GM19468 (cell line): ENCODE measurements at regions not wholly inside any gene's neighbourhood (a gene's known extent, or its start where the extent isn't known, plus 50 kb on each side); places are given as distances from the start of the nearest gene placed in this dataset.

Source experiments
- ATAC-seq: cut with Tn5 transposase; IDR thresholded peaks from one replicate; pipeline ENCODE4 v1.9.1; 2021; ENCODE audit warnings: mild to moderate bottlenecking, moderate library complexity, moderate number of reproducible peaks; ENCODE audit not compliant: unreplicated experiment; ENCODE audit errors: extremely low read depth

DNA sequence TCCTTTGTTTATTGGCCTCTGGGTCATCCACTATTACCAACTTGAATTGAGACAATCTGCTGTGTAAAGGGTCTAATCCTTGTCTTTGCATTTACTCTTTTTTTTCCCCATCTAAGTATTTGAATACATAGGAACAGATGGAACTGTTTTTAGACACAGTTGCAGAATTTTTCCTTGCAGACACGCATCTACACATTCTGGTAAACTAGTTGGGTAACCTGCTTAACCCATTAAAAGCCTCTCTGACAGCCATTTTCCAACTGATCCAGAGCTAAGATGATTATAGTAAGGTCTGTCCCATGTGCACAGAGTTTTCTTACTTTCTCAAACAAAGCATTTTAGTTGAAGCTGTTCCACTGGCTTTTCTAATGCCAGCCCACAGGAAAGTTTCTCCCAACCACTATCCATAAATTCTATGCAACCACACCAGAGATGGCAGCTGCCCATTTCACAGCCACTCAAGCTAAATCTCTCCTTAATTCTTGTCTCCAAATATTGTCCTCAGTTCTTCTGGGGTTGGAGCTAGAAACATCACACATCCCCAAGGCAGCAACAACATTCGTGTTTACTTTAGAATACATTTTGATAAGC, 492.1 kb downstream of the MAFB start:
- no peak for ATAC-seq

DNA sequence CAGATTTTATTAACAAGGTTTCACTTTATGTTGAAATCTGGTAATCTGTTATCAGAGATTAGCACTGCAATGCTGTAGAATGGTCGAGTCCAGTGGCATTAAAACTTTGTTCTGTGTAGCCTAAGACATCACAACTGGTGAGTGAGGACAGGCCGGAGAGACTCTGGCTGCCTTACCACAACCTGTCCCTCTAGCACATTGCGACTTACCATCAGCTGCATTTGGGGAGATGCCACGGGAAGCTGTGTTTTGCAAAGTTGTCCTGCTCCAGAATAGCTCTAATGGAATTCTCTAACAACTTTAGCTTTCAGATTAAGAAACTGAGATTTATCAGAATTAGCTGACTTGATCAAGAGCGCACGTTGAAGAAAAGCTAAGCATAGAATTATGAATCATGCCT, 493.3 kb downstream of the MAFB start:
- ATAC-seq = no peak

DNA sequence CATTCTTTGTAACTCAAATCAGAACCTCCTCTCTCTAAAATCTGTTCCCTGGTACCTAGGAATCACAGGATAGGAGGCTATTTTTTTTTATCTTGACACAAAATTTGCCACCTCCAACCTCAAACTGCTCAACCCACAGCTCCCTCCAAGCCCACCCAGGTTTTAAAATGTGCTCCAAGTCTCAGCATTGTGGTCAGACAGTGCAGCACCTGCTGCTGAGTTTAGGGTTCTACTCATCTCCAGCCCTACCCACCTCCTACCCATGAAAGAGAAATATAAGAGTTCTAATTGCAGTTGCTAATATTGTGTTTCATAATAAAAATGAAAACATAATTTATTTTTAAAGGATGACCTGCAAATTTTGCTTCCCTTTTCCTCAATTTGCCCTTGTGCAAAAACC, 496.5 kb downstream of the MAFB start:
- no peak for ATAC-seq

DNA sequence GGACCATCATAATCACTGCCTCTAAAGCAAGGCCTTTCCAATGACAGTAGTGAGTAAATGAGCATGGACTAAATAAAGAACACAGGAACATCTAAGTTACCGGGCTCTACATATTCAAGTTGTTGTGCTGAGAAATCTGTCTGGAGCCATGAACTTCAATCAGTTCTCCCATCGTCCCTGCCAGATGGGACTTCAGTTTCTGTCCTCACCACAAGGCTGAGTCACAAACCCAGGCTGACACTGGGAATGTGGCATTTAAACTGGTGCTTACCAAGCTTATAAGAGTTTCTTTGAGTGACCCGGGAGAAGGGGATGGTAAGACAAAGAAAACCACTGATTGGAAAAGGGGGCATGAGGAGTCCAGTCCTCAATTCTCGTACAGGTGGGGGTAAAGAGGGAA, 497.0 kb downstream of the MAFB start:
- no peak for ATAC-seq

DNA sequence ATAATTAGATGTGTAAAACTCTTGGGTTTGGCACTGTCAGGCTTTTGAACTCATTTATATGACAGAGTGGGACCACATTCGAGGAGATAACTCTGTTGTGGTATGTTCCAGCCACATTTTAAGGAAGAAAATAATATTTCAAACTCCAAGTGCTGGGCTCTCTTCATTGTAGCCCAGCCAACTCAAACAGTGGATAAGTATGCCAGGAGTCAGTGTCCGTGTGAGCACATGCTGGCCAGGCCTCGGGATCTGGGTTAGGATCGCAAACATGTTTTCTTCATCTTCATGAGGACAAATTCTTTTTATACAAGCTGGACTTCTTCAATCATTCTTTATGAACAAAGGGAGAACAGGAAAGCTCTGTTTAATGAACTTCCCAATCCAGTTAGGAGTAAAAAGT, 497.5 kb downstream of the MAFB start:
- no peak for ATAC-seq

DNA sequence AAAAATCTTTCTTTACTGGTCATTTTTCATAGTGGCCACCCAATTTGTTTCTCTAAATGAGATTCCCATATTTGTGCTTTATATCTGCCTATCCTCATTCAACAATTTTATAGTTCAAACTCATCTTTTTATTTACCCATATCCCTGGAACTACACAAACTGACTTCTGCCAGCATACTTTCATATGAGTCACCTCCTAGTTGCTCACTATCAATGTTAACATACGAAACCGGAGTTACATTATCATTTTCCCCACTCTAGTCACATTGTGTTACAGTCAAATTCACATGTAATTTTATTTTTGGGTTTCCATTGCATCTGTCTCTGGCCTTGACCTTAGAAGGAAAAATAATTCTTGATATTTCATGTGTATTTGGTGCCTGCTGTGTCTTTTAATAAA, 499.4 kb downstream of the MAFB start:
- no peak for ATAC-seq

DNA sequence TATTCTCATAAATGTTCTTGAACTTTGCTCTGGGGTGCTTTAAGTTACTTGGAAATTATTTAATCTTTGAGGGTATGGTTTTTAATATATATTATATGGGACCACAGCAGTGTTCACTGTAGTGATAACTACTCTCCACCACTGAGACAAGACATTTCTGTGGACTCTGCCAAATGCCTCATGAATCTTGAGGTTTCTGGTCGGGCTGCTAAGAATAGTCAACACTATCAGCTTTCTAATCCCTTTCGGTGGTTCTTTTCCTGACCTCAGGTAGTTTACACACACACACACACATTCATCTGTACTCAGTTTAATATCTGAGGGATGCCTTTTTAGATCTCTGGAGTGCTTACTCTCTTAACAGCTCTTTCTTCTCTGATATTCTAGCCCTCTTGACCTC, 500.7 kb downstream of the MAFB start:
- ATAC-seq = no peak

DNA sequence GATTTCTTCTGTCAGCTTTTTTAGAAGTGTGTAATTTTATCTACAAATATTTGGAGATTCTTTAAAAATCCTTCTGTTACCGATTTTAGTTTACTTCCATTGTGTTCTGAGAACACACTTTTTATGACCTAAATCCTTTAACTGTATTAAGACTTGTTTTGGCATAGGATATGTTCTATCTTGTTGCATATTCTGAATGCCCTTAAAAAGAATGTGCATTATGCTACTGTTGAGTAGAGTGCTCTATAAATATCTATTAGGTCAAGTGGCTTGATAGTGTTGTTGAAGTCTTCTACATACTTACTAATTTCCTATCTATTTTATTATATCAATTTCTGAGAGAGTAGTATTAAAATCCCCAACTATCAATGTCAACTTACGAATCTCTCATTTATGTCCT, 502.2 kb downstream of the MAFB start:
- ATAC-seq = no peak

DNA sequence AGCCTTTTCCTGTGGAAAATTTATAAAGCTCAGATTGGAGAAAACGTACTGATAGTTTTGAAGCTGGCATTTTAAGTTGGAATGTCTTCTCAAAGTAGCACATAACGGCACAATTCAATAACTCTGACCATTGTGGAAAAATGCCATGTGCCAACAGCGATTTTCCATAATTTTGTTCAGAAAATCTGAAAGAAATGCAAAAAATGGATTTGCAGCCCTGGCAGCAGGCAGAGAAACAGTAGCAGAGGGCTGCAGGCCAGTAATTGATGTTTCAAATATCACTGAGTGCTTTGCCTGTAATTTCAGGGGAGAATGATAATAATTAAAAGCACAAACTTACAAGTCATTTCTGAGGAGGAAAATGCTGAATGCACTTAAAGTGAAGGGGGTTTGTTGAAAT, 507.4 kb downstream of the MAFB start:
- no peak for ATAC-seq

DNA sequence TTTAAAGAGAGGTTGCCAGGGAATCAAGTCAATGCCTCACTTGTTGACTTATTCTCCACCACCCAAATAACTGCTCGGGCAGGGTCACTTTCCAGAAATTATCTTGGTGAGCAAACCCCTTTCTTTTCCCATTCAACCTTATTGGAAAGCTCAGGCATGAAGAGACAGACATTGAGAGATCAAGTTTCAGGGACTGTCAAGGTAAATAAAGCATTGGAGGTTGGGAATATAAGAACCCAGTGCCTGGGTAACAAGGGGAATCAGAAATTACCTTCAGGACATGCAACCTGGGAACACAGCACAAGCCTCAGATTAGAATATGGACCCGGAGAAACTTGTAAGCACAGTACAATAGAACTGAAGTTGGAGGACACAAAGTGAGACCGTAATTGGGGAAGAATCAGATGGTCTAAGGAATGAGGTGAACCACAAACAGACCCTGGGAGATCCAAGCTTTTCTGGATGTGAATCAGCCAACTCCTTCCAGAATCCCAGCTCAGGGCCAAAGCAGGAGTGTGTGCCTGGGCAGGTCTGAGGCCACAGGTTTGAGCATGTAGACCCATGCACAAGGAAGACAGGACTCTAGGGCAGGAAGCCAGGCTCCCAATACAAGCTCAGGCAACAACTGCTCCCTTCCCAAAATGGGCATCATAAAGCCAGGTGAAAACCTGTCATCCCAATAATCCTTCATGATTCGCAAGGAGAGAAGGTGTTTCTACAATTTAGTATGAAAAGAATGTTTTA, 512.8 kb downstream of the MAFB start:
- no peak for ATAC-seq

DNA sequence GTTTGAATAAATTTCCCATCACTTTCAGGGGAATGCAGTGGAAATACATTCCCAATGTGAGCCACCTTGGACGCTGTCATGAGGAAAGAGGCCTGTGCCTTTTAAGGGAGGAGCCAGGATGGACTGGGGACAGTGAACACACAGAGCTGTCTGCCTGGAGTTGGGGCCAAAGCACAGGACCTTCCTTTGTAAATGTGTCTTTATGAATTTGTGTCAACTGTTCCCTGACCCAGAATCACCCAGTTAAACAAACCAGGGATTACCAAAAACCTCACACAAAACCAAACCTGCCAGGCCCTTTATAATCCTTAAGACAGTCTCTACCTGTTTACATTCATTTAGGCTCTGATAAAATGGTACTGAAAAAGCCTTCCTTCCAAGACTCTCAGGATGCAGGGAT, 513.7 kb downstream of the MAFB start:
- no peak for ATAC-seq

DNA sequence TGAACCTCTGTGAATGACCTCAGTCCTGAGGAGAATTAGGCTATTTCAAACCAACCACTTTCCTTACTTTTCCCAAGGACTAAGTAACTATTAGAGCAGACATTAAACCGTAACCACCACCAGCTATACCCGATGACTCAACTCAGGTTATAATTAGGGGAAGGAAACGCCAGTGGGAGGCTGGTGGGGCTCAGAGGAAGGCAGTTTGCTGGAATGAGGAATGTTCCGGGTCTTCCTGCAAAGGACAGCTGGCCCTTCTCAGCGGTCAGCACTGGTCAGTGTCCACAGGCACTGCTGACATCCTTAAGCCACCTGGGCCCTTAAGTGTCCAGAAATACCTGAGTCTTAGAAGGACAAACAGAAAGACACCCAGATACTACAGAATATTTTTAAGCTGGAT, 515.2 kb downstream of the MAFB start:
- ATAC-seq = no peak

DNA sequence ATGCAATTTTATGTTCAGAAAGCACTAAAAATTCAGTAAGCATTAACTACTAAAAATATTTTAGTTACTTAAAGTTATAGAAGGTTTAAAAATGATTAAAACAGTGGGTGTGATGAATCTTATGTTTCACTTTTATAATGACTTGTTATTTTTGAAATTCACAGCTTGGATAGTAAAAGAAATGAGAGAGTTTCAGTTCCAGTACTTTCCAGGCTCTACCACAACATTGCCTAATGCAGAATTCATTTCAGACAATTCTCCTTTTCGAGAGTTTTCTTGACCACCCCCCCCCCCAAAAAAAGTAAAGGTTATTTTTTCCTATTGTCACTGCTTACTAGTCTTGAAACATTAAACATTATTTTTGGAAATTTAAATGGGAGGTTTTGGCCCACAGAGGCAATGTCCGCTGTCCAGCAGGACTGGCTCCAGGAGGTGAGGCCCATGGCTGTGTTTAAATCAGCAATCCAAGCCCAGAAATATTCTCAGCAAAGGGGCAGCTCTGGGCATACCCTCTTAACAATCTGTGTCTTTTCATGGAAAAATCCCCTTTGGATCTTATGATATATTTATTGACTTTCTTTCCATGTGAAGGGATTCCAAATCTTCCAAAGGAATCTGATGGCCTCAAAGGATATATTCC, 519.9 kb downstream of the MAFB start:
- ATAC-seq = no peak

DNA sequence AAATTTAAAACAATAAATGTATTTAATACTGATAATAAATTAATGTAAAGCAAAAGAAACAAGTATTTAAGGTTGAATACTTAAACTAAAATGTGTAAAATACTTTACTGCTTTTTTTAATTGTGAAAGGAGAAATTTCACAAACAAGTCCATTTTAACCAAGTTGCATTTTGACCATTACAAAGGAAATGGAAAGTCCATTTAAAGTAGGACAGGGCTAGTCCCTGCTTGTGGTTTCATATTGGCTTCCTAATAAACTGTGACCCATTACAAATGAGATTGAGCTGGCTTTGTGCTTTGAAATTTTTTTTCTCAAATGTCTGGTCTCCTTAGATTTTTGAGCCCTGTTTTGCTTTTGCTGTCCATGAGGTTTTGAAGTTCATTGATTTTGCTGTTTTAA, 527.6 kb downstream of the MAFB start:
- ATAC-seq = no peak

DNA sequence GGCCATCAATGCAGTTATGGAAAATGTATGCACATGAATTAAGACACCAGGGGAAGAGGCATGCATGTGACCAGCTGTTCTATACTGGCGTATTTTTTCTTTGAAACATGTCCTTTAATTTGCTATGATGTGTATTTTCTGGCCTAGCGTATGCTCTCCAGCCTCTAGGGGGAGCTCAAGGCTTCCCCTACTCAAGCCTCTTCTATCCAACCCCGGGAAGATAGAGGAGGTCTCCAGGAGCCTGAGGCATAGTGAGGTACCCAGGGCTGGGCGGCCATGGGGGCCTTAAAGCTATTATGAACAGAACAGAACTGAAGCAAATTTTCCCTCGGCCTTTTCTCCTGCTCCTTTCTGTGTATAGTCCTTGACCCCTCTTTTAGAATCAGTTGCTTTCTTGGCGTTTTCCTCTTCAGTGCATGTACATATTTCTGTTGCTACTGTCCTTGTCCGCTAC, 528.9 kb downstream of the MAFB start:
- ATAC-seq = no peak

DNA sequence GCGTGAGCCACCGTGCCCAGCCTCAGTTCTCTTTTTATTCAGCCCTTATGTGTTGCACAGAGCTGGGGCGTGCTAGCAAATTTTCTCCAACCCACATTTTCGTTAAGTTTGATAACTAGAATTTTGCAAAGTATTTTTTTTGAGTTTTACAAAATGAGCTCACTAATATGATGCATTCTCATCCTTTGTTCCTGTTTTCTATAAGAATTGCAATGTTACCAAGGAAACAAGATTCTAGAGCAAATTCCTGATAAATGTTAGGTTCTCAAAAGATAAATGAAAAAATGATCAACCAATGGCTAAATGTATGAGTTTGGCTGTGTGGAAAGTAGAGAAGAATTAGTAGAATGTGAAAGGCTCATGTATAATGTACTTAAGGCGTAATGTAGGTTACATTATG, 529.8 kb downstream of the MAFB start:
- no peak for ATAC-seq

DNA sequence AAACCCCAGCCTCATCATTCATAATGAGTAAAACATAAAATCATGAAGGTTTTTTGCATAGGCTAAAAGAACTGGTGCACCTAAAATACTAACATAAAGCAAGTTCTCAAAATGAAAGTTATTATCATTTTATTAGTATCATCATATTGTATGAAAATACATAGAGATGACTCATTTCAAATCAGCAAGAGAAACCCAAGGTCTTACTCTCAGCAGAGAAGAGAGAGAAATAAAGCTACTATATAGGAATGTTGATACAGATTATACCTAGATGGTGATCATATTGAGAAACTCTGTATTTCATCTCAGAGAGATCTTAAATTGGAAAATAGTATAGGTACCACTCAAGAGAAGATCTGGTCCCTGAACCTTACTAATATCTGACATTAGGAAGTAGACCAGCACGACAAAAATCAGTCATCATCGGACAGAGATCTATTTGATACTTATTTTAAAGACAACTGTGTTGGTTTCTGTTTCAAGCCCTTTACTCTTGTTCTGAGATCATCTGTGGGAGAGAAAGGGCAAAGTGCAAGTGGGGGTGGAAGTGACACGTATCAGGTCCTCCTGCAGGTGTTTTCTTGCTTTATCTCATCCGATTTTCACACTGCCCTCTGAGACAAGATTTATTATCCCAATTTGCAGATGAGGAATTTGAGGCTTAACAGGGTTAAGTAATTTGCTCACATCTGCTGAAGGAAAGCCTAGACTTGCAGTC, 532.3 kb downstream of the MAFB start:
- ATAC-seq = peak; percentile 87

DNA sequence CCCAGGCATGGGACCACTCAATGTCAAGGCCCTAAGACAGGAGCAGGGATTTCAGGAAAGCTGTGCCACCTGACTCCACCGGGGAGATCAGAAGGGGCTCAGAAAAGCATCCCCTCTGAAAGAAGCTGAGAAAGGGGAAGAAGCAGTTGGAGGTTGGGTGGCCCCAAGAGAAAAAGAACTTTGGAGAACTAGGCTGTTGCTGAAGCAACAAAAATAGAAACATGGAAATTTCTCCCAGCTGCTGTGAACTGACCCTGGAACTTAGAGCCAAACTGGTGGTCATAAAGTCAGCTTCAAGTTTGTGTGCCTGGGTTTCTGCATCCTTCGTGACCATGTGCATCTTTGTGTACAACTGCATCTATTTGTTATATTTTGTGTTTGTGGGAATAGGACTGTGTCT, 534.5 kb downstream of the MAFB start:
- no peak for ATAC-seq

DNA sequence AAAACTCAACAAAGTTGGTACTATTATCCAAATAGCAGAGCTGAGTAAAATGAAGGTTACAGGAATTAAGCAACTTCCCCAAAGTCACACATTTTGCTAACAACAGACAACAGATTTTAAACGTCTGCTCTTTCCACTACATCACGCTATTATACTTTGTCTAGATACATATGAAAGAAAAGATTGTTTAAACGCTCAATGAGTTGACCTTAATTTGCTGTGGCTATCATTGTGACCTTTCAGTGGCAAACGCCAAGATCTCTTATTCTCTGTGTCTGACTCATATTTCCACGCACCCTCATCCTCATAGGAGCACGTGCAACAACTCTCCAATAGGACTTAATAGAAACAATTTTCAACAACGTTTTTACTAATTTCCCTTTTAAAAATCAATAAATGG, 540.1 kb downstream of the MAFB start:
- no peak for ATAC-seq

DNA sequence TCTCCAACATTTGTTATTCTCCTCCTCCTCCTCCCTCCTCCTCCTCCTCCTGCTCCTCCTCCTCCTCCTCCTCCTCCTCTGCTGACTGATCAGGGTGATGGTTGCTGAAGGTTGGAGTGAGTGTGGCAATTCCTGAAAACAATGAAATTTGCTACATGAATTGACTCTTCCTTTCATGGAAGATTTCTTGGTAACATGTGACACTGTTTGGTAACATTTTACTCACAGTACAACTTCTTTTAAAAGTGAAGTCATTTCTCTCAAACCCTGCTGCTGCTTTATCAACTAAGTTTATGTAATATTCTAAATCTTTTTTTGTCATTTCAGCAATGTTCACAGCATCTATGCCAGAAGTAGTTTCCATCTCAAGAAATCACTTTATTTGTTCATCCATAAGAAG, 543.0 kb downstream of the MAFB start:
- no peak for ATAC-seq

DNA sequence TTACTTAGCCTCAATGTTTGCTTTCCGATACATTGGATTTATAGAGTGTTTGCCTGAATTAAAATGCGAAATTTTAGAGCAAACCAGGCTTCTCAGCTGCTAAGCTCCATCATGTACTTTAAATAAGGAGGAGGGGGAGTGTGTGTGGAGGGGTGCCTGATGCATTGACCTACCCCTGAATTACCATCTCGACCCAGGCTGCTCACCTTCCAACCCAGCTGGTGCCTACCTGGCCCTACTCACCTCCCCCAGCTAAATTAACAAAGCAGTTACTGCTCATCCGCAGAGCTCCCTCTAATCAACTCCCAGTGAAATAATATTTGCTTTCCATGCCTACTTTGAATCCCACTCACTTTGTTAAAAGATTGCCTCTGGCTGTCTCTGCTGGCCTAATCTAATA, 544.5 kb downstream of the MAFB start:
- ATAC-seq = no peak
